Epithelial cell of prostate (primary cell): ENCODE measurements at regions not wholly inside any gene's neighbourhood (a gene's known extent, or its start where the extent isn't known, plus 50 kb on each side); places are given as distances from the start of the nearest gene placed in this dataset.

ENCODE experiments used
- DNase-seq: peaks from one replicate; pipeline ENCODE4 v3.0.0-alpha.2; 2011; ENCODE audit warnings: low read depth, low spot score
- H3K27ac ChIP-seq: fragments of 450-650 bp; 2 replicates; pipeline ENCODE4 v1.5.1; 2017; ENCODE audit warnings: mild to moderate bottlenecking

DNA sequence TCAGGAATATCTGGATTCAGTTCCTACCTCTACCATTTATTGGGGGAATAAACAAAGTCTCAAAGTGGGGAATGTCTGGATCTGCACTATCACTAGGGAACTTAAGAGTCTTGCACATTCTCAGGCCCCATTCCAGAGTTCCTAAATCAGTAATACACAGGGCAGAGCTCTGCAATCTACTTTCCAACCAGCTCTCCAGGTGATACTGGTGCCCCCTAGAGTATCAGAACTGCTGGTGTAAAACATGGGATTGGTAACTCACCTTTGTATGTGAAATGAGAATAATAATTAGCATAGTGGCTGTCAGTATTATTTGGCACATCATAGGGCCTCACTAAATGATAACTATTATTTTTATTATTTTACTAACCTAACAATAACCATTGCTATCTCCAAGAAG lies 278.8 kb upstream of the IMPG1 start:
- DNase-seq, result no peak
- H3K27ac ChIP-seq, result no peak overlapping the region

DNA sequence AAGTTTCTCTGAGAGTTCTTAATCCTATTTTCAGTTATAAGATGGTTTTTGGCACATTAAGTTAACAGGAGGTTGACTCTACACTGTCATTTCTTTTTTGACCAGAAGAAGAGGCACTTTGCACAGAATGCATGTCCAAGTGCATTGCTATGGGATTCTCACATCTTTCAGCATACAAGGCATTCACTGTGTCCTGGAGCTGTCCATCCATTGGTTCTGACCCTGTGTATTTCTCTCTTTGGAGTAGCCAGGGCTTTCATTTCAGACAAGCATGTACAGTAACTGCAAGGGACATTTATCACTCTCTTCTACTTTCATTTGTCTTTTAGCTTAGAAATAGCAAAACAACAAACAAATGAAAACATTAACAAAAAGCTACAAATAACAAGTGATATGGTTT lies 275.1 kb upstream of the IMPG1 start:
- no peak overlapping the region for H3K27ac ChIP-seq

DNA sequence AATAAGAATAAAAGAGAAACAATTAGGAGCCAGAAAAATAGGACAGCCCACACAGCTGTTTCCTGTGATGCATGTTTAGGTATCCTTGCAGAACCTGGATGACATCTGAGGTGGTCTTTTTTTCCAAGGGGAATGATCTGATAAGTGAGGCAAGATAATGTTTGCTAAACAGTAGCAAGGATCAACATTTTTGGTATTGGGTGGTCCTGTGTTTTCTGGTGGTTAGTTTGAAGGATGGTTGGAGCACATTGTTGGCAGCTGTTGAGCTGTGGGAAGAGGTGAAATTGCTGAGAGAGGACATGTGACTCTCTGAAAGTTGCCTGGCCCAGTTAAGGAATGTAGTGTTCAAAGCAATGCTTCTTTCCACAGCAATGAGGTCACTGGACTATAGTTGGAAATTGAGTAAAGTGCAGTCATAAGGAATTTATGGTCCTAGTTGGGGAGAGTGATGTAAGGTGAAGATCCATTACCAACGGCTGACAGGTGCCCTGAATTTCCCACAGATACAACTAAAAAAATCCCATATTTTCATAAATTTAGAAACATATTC lies 270.2 kb upstream of the IMPG1 start:
- no peak overlapping the region for H3K27ac ChIP-seq
- no peak for DNase-seq

More for the DNA sequence above, 275.1 kb upstream of the IMPG1 start:
- no peak for DNase-seq

DNA sequence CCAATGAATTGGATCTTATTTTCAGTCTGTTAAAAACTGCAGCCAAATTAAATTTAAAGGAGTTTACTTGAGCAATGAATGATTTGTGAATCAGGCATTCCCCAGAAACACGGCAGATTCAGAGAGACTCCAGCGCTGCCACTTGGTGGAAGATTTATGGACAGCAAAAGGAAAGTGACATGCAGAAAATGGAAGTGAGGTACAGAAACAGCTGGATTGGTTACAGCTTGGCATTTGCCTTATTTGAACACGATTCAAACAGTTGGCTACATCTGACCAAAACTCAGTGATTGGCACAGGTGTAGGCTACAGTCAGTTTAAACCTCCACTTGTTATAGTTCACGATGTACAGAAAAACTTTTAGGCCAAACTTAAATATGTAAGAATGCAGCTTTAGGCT lies 257.6 kb upstream of the IMPG1 start:
- H3K27ac ChIP-seq, result no peak overlapping the region

DNA sequence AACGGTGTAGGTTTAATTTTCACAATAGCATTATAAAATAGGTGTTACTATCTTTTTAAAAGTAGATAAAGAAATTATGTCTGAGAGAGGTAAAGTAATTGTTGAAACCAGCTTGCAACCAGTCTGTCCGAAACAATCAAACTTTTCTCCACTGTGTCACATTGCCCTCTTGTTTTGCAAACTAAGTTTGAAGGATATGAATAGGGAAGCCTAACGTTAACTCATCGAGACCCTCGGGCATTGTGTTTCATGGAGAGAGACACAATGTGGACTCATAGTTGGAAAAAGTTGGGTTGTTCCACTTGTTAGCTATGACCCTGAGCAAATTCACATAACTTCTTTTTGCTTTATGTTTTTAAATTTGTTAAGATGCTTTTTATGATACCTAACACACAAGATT lies 254.4 kb upstream of the IMPG1 start:
- H3K27ac ChIP-seq, result no peak overlapping the region
- no peak for DNase-seq

More for the DNA sequence above, 257.6 kb upstream of the IMPG1 start:
- DNase-seq, result no peak
